COLO829 (cell line): ENCODE measurements at regions not wholly inside any gene's neighbourhood (a gene's known extent, or its start where the extent isn't known, plus 50 kb on each side); places are given as distances from the start of the nearest gene placed in this dataset.
A peak's percentile ranks its signal among the peaks of the same experiment; 100 is the strongest.
"Not testable (repeated sequence)": the region's sequence is repeated elsewhere in the genome, so short reads cannot be mapped to it uniquely, and the experiment has no call there.

Source experiments
- DNase-seq: peaks from one replicate; pipeline ENCODE4 v3.0.0; 2012; ENCODE audit warnings: low spot score

DNA sequence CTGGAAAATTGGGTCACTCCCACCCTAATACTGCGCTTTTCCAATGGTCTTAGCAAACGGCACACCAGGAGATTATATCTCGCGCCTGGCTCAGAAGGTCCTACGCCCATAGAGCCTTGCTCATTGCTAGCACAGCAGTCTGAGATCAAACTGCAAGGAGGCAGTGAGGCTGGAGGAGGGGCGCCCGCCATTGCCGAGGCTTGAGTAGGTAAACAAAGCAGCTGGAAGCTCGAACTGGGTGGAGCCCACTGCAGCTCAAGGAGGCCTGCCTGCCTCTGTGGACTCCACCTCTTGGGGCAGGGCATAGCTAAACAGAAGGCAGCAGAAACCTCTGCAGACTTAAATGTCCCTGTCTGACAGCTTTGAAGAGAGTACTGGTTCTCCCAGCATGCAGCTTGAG, 362.6 kb upstream of the GOT2 start:
- not testable (repeated sequence) for DNase-seq

DNA sequence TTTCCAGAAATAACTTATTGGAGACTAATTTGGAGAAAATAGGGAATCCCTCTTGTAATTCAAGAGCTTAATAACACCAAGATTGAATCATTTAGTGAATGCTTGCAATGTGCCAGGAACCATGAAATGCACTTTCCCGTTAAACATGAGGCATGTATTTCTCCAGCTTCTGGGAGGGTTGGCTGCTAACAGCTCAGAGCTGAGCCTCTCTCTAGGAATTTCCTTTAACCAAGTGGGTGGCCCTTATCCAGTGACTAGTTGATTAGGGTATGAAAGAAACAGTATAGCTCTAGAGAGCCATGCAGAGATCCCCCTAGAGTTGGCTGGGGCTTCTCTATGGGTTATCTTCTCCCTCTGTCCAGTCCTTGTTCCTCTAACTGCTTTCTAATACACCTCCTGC, 356.4 kb upstream of the GOT2 start:
- no peak for DNase-seq

DNA sequence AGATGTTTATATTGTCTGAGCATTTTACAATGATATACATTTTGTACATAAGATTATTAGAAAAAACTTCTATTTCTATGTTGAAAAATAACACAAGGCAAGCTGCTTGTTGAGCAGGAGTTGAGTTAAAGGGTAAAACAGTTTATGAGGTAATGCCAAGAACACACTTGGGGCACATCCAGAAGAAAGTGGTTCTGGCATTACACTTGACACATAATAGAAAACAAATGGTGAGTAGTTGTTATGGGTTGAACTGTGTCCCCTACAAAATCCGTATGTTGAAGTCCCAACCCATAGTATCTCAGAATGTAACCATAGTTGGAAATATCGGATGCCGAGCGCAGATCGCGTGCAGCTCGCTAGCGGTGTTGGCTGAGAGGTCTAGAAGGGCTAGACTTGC, 354.3 kb upstream of the GOT2 start:
- DNase-seq: no peak

DNA sequence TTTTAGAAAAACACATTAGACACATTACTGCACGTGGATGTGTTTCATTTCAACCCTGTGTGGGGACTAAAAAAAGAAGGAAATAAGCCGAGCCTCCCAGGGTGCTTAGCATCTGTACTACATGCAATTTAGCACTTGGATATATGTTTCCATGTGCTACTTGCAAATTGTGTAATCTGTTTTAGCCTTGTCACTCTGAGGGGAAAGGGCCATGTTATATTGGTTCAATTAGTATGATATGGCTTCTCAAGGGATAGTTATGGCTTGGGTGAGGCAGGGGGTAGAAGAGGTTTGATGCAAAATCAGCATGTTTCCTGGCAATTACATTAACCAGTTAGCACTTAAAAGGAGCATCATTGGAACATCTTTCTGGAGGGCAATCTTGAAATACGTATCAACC, 353.5 kb upstream of the GOT2 start:
- DNase-seq: no peak

DNA sequence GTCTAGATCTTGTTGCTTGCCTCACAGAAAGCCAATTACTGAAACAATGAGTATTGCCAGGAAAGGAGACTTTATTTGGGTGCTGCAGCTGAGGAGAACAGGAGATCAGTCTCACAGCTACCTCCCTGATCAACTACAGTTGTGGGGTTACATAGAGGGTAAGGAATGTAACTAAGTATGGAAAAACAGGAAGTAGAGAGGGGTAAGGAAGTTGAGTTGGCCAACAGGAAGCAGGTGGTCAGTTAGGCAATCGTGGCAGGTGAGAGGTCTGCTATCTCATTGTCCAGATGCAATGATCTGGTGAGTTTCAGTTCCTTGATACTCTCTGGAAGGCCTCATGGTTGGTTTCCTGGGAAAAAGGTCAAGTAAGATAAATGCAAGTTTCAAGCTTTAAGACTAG, 333.1 kb upstream of the GOT2 start:
- DNase-seq: no peak

DNA sequence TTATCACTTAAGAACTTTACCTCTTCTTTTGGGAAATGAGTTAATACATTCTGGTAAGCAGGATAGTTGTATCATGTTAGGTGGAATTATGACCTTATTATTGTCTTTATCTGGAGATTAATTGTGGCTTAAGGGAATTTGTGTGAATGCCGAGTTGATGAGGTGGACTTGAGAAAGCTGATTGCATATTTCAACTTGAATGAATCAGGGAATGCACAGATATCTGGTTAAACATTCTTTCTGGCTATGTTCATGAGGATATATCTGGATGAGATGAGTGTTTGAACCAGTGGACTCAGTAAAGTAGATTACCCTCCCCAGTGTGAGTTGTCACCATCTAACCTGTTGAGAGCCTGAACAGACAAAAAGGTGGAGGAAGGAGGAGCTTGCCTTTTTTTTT, 326.1 kb upstream of the GOT2 start:
- no peak for DNase-seq

DNA sequence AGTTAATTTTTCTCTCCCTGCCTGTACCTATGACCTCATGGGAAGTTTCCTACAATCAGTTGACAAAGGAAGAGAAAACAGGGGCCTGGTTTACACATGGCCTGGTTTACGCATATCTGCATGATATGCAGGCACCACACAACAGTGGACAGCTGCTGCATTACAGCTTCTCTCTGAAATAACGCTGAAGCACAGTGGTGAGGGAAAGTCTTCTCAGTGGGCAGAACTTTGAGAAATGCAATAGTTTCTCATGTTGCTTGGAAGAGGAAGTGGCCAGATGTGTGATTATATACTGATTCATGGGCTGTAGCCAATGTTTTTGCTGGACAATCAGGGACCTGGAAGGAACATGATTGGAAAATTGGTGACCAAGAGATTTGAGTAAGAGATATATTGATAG, 324.1 kb upstream of the GOT2 start:
- DNase-seq: no peak

DNA sequence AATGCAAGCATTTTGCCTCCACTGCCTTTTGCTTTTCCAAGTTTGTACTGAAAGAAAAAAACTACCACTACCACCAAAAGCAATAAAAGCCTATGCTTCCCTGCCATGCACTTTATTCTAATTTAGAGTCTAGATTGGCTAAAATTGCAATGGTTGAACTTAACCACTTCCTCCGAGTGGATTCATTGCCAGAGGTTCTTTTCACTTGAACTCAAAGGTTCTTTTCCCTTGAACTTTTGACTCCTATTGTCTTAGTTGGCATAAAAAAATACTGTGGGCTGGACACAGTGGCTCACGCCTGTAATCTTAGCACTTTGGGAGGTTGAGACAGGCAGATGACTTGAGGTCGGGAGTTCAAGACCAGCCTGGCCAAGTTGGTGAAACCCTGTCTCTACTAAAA, 319.8 kb upstream of the GOT2 start:
- peak; percentile 1 for DNase-seq

DNA sequence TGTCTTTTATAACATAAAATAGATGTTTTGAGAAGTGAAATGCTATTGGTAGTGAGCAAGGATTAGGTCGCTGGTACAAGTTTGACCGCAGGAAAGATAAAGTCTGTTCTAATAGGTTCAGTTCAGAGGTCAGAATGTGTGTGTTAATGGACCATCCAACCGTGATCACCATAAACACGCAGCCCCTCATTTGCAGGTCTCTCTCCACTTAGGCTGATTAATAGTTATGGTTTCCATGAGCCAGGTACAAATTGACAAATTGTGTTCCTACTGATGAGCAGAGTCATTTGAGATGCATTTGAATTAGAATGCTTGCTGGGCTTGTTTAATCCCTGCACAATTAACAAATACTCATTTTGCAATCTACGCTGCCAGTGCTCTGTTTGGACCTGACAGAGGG, 318.1 kb upstream of the GOT2 start:
- no peak for DNase-seq

DNA sequence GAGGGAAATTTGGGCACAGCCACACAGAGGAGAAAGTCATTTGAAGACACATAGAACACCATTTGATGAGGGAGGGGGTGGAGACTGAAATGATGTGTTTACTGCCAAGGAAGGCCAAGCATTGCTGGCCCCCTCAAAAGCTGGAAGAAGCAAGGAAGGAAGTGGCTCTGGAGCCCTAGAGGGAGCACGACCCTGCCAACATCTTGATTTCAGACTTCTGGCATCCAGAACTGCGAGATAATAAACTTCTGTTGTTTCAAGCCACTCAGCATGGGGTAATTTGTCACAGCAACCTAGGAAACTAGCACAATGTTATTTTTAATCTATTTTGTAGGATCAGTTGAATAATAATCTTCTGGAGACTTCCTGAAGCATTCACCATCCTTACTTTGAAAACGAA, 314.8 kb upstream of the GOT2 start:
- DNase-seq: no peak

DNA sequence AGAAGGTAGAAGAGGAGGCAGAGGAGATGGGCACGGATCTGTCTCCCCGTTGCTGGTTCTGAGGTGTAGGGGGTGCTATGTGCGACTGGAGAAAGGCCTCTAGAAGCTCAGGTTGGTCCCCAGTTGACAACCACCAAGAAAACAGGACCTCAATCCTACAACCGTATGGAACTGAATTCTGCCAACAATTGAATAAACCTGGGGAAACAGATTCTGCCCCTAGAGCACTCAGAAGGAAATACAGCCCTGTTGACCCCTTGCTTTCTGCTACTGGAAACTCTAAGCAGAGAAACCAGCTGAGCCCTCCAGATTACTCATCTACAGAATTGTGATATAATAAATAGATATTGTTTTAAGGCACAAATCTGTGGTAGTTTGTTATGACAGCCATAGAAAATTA, 313.0 kb upstream of the GOT2 start:
- no peak for DNase-seq

DNA sequence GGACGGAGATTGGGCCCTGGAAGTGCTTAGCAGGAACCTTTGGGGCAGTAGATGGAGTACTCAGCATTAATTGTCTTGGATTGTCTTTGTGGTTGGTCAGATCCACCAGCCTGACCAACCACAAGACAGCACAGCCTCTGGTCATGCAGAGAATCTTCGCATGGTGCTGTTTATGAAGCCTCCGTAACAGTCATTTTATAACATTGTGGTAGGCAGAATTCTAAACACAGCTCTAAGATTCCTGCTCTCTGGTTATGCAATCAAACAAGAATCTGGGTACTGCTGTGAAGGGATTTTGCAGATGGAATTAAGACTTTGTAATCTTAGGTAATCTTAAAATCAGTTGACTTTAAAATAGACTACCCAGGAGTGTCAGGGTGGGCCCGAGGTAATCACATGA, 312.2 kb upstream of the GOT2 start:
- DNase-seq: no peak

DNA sequence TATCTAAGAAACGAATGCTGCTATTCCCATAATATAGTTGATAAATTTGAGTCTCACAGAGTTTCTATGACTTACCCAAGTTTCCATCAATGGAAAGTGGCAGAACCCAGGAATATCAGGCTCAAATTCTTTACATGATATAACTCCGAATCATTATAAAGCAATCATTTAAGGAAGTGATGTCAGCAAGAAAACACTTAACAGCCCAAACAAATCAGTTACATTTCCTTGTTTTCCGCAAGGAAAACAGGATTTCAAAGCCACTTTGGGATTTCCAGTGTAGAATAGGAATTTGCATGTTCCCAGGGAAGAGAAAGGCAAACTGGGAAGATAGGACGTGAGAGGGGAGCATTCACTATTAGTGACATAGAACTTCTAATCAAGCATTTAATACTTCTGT, 311.4 kb upstream of the GOT2 start:
- DNase-seq: no peak

DNA sequence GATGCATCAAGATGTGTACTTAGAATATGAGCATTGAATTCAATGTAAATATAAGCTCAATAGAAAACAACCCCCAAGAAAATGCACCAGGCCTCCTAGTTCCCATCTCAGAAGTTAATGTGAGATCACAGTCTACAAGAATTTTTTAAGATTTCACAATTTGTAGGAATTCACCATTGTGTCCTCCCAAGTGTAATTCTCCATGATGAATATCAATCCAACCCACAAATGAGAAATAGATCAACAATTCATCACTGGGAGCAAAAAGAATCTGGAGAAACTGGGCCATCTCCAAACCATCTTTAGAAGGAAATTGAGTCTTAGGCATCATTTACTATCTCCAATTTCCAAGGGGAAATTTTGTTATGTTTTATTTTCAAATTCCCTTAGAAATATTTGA, 310.5 kb upstream of the GOT2 start:
- DNase-seq: no peak

DNA sequence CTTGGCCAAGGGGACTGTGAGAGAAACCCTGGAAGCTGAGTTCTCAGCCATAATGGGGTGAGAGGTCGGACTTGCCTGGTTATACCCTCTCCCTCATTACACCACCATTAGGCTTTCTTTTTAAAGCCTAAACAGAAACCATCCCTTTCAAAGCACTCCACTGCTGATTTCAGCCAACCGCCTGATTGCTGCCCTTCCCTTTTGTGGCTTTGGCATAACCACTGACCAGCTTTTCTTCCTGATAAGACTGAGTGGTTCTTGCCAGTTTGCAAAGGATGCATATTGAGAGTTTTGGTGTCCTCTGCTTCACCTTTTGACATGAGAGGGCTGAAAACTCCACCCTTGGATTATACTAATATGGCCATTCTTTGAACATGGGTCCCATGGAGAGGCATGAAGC, 308.2 kb upstream of the GOT2 start:
- DNase-seq: no peak

DNA sequence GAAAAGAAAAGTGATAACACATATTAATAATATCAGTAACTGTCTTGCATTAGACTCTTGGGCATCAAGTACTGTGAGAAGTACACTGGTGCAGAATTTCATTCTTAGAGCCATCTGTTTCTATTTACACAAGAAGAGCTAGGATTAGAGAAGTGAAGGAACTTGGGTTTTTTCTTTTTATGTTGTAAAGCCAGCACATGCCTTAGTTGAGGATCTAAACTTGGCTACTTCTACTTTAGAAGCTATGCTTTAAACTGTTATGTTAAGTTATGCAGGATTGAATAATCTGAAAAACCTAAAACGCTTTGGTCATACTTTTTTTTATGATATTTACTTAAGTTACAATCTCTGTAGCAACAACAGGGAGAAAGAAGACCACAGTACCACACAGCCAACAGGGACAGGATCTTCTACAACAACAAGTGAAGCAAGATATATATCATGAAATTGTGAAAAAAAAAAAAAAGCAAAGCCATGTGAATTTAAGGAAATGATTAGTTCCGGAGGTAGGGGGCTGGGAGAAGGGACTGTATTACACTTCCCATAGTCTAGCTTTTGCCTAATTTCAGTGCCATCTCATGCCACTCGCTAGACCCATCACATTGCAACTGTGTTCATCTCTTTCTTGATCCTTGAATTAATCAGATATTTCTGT, 305.1 kb upstream of the GOT2 start:
- DNase-seq: no peak

DNA sequence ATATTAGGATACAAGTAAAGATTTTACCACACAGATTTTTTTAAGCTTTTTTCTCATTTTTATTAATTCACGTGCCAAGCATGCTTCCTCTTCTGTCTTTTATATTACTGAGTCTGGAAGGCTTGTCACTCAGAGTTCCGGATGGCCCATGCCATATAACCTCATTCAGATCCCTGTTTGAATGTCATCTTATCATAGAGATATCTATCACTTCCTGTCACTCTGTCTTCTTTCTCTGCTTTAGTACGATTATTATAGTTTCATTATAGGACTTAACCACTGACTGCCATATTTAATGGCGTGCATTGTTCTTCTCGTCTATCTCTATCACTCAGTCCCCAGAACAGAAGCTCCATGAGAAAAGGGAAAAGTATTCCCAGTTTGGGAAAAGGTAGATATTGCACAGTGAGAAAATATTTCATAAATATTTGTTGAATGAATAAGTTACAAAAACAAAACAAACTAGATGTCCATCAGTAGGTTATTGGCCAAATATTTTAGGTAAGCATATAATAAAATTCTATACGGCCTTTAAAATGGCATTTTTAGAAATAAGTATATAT, 296.9 kb upstream of the GOT2 start:
- no peak for DNase-seq

DNA sequence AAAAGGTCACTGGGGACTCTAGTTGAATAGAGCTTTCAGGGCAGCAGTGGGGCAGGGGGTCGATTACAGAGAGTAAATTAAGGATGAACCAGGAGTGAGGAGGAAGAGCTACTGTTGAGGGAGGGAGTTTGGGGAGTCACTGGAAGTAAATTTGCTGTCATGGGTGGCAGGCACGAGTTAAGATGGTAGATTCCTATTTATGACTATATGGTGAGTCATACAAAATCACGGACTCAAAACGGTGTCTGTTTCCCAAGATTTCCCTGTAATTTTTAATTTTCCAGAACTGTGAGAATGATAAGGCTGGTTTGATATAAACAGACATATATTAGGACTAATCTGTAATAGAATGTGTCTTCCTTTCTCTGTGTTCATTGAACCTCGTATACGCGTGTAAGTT, 287.6 kb upstream of the GOT2 start:
- peak; percentile 79 for DNase-seq

DNA sequence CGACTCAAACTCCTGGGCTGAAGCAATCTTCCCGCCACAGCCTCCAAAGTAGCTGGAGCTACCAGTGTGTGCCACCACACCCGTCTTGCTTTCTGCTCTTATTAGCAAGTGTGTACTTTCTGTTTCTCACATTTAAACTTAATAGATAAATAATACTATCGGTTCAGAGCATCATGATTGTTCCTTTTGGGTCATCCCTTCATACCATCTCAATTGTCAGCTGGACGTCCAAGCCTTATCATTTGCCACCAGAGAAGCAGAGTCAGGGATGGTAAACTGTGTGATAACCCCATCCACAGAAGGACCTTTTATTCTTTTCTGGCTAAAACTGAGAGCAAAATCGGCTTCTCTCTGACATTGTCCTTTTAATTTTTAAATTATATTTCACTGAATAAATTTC, 279.8 kb upstream of the GOT2 start:
- no peak for DNase-seq

DNA sequence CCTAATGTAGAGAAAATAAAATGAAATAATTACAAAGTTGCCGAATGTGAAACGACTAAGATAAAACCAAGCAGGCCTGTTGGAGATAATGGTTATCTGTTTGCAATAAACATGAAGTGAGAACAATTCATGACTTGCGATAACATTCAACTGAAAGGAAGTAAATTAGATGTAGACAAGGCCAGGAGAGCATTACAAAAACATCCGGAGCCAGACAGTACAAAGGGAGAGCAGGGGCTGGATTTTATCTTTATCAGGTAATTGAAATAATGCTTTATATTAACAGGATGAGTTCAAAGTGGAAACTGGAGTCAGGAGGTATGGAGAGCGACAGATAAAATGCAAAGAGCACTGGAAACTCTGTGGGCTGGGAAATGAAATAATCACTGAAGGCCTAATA, 265.6 kb upstream of the GOT2 start:
- DNase-seq: no peak

DNA sequence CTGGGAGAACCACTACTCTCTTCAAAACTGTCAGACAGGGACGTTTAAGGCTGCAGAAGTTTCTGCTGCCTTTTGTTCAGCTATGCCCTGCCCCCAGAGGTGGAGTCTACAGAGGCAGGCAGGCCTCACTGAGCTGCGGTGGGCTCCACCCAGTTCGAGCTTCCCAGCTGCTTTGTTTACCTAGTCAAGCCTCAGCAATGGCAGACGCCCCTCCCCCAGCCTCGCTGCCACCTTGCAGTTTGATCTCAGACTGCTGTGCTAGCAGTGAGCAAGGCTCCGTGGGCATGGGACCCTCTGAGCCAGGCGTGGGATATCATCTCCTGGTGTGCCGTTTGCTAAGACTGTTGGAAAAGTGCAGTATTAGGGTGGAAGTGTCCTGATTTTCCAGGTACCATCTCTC, 258.6 kb upstream of the GOT2 start:
- not testable (repeated sequence) for DNase-seq

DNA sequence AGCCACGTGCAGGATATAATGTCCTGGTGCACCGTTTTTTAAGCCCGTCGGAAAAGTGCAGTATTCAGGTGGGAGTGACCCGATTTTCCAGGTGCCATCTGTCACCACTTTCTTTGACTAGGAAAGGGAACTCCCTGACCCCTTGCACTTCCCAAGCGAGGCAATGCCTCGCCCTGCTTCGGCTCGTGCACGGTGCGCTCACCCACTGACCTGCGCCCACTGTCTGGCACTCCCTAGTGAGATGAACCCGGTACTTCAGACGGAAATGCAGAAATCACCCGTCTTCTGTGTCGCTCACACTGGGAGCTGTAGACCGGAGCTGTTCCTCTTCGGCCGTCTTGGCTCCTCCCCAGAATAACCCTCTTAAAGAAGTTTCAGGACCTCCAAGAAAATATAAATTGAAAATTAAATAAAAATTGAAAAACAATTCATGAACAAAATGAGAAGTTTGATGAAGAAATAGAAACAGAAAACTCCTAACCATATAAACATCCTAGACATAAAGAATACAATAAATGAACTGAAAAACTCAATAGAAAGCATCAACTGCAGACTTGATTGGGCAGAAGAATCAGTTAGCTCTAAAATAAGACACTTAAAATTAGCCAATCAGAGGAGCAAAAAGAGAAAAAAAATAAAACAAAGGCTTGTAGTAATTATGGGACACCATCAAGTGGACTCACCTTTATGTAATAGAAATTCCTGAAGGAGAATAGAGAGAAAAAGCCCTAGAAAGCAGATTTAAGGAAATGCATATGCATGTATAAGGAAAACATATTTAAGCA, 249.3 kb upstream of the GOT2 start:
- DNase-seq: not testable (repeated sequence)

DNA sequence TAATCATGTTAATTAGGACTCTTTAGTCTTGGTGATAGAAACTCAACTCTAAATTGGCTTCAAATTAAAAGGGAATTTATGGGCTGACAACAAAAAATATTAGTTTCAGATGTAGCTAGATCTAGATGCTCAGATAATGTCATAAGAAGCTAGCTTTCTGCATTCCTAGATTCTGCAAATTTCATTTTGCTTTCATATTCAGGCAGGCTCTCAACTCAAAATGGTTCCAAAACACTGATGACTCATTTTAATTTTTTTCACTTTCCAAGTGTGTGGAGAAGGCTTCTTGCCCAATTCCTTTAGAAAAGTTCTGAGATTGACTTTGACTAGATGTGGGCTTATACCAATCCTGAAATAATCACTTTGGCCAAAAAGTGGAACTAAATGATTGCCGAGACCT, 236.7 kb upstream of the GOT2 start:
- no peak for DNase-seq

DNA sequence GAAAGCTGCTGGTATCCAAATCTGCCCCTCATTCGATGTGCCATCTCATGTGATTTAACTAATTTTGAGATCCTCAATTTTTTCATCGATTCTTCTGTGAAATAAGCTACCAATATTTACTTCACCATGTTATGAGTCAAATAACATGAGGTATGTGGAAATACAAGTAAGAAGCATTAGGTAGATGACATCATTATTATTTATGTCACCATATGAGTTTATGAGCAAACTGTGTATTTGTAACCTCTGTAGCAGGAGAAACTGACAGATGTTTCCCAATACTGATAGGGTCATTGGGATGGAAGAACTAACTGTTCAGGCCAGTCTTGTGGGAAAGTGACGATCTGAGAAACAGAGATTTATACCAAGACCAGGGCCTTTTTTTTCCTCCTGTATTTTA, 229.4 kb upstream of the GOT2 start:
- no peak for DNase-seq
